ENCODE measurements at regions not wholly inside any gene's neighbourhood (a gene's known extent, or its start where the extent isn't known, plus 50 kb on each side); places are given as distances from the start of the nearest gene placed in this dataset.

GRCh38 chr15:28783466-28783865, 65.0 kb downstream of the GOLGA6L7 start:
- TF ChIP-seq CTCF (IDR thresholded peaks at IDR 0.05; ENCODE audit: low read depth, low read length) (no peak), POLR2A (IDR thresholded peaks at IDR 0.05; ENCODE audit: extremely low read depth, insufficient read length) (no peak), MAX (IDR thresholded peaks at IDR 0.05; ENCODE audit: low read depth, low read length) (no peak)

Data from NB4 (cell line).